ENCODE measurements at regions not wholly inside any gene's neighbourhood (a gene's known extent, or its start where the extent isn't known, plus 50 kb on each side); places are given as distances from the start of the nearest gene placed in this dataset.

DNA sequence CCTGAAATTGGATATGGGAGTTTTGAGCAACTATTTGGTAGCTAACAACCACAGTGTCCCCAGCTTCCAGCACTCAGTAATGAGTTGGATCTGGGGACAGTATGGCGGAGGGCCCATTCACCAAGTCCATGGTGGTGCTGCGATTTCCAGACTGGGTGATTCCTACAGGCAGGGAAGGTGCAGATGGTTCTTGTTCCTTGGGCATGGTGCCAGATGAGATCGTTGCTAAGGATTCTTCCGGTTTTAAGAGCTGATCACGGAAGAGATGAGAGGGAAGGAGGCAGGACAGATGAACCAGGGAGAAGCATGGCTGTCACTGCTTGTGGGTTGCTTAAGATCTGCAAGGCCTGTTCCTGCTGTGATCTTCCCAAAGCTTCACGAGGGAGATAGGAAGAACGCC is 380.3 kb downstream of the TCERG1L start:
- Histone ChIP-seq H3K4me1 (ENCODE audit: control insufficient read depth in 1 of 2, extremely low read depth in 1 of 2, insufficient read depth in 2 of 2, low read length in 2 of 2) (no peaks in the 10 kb centered on the region), H3K27ac (ENCODE audit: low read length) (no peak overlapping the region), H3K4me3 (ENCODE audit: control insufficient read depth in 1 of 2, extremely low read depth in 1 of 2, low read length in 1 of 2) (no peak overlapping the region), H3K36me3 (ENCODE audit: control insufficient read depth in 2 of 2, extremely low read depth in 1 of 2, insufficient read depth in 1 of 2, low read length in 1 of 2) (no peaks in the 10 kb centered on the region), H3K27me3 (replicated peaks in 1 of 2; ENCODE audit: control insufficient read depth in 2 of 2, extremely low read depth in 1 of 2, insufficient read depth in 2 of 2, low read length in 1 of 2) (peaks cover 0 to 2% of the 10 kb centered on the region in 2 experiments), H3K9me3 (no peaks in the 10 kb centered on the region)
- ChIA-PET CTCF (no interaction called here), POLR2A (no interaction called here)
- H3K4me1 Mint-ChIP-seq = no peaks in the 10 kb centered on the region
- no peak for ATAC-seq (replicated peaks in 1 of 4)
- WGBS (ENCODE audit: insufficient coverage) = 88% methylated on average over 7 of the region's 7 CpGs
- no peak overlapping the region for H3K27ac Mint-ChIP-seq
- H3K9me3 Mint-ChIP-seq = peaks cover 0 to 3% (median 0%) of the 10 kb centered on the region in 3 donors
- H3K36me3 Mint-ChIP-seq = no peaks in the 10 kb centered on the region
- peaks cover 0 to 4% of the 10 kb centered on the region in 2 donors for H3K27me3 Mint-ChIP-seq
- H3K4me3 Mint-ChIP-seq = no peak overlapping the region
- DNase-seq = no peak

DNA sequence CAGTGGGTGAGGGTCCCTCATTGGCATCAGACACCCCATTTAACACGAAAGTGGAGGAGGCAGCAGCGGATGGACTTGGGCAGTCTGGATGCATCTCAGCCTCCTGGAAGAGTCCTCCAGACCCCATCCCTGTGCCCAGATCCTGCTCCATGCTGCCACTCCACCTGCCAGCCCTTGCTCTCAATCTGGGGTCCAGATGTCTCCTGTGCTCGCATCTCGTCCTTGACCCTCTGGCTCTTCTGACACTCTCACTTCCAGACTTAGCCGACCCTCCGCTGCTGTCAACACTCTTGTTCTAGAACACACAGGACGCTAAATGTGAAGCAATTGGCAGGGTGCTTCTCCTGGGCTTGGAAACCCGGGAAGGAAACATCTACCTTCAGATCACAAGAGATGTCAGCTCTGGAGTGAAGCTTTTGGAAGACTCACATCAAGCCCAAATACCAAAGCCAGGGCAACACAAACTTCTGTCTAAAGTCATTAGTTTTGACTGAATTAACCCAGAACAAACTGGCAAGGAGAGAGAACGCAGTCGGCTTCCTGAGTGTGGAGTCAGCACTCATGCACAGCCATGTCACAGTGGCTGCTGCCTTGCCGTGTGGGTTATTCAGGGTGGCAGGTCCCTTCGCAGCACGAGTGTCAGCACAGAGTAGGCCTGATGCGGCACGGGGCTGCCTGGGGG is 379.1 kb downstream of the TCERG1L start:
- DNase-seq = no peak
- Histone ChIP-seq H3K9me3 (no peaks in the 10 kb centered on the region), H3K27me3 (replicated peaks in 1 of 2; ENCODE audit: control insufficient read depth in 2 of 2, extremely low read depth in 1 of 2, insufficient read depth in 2 of 2, low read length in 1 of 2) (peaks cover 0 to 2% of the 10 kb centered on the region in 2 experiments), H3K4me3 (ENCODE audit: control insufficient read depth in 1 of 2, extremely low read depth in 1 of 2, low read length in 1 of 2) (no peak overlapping the region), H3K36me3 (ENCODE audit: control insufficient read depth in 2 of 2, extremely low read depth in 1 of 2, insufficient read depth in 1 of 2, low read length in 1 of 2) (no peaks in the 10 kb centered on the region), H3K27ac (ENCODE audit: low read length) (no peak overlapping the region), H3K4me1 (ENCODE audit: control insufficient read depth in 1 of 2, extremely low read depth in 1 of 2, insufficient read depth in 2 of 2, low read length in 2 of 2) (no peaks in the 10 kb centered on the region)
- Mint-ChIP-seq H3K36me3 (no peaks in the 10 kb centered on the region), H3K4me1 (no peaks in the 10 kb centered on the region), H3K9me3 (peaks cover 0 to 3% (median 0%) of the 10 kb centered on the region in 3 donors), H3K27ac (no peak overlapping the region), H3K4me3 (no peak overlapping the region), H3K27me3 (peaks cover 0 to 4% of the 10 kb centered on the region in 2 donors)
- CTCF ChIA-PET = no interaction called here
- ATAC-seq (replicated peaks in 1 of 4) = no peak
- POLR2A ChIA-PET = no interaction called here
- 78% methylated on average over 8 of the region's 15 CpGs for WGBS (ENCODE audit: insufficient coverage)

DNA sequence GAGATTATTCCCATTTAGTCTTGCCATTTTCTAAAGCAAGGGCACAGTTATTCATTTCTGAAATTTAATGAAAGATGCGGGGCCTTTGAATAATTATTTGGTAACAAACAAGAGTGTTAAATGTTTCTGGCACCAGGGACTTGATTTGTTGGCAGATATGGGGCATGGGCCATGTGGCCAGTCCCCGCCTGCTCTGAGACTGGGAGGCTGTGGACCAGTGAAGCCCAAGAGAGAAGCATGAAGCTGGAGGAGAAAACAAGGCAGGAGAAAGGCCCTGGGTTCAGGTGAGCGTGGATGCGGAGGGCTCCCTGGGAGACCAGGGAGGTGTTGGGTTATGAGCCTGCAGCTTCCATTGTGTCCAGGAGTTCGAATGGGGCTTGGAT is 378.5 kb downstream of the TCERG1L start:
- Mint-ChIP-seq H3K9me3 (peaks cover 0 to 3% (median 0%) of the 10 kb centered on the region in 3 donors), H3K27ac (no peak overlapping the region), H3K4me1 (no peaks in the 10 kb centered on the region), H3K4me3 (no peak overlapping the region), H3K36me3 (no peaks in the 10 kb centered on the region), H3K27me3 (peaks cover 1 to 9% of the 10 kb centered on the region in 2 donors)
- no peak for DNase-seq
- ATAC-seq (replicated peaks in 1 of 4) = no peak
- ChIA-PET POLR2A (no interaction called here), CTCF (no interaction called here)
- Histone ChIP-seq H3K36me3 (ENCODE audit: control insufficient read depth in 2 of 2, extremely low read depth in 1 of 2, insufficient read depth in 1 of 2, low read length in 1 of 2) (no peaks in the 10 kb centered on the region), H3K9me3 (no peaks in the 10 kb centered on the region), H3K27me3 (replicated peaks in 1 of 2; ENCODE audit: control insufficient read depth in 2 of 2, extremely low read depth in 1 of 2, insufficient read depth in 2 of 2, low read length in 1 of 2) (peaks cover 0 to 2% of the 10 kb centered on the region in 2 experiments), H3K4me1 (ENCODE audit: control insufficient read depth in 1 of 2, extremely low read depth in 1 of 2, insufficient read depth in 2 of 2, low read length in 2 of 2) (no peaks in the 10 kb centered on the region), H3K4me3 (ENCODE audit: control insufficient read depth in 1 of 2, extremely low read depth in 1 of 2, low read length in 1 of 2) (no peak overlapping the region), H3K27ac (ENCODE audit: low read length) (no peak overlapping the region)
- WGBS (ENCODE audit: insufficient coverage) = 70% methylated on average over 5 of the region's 5 CpGs

DNA sequence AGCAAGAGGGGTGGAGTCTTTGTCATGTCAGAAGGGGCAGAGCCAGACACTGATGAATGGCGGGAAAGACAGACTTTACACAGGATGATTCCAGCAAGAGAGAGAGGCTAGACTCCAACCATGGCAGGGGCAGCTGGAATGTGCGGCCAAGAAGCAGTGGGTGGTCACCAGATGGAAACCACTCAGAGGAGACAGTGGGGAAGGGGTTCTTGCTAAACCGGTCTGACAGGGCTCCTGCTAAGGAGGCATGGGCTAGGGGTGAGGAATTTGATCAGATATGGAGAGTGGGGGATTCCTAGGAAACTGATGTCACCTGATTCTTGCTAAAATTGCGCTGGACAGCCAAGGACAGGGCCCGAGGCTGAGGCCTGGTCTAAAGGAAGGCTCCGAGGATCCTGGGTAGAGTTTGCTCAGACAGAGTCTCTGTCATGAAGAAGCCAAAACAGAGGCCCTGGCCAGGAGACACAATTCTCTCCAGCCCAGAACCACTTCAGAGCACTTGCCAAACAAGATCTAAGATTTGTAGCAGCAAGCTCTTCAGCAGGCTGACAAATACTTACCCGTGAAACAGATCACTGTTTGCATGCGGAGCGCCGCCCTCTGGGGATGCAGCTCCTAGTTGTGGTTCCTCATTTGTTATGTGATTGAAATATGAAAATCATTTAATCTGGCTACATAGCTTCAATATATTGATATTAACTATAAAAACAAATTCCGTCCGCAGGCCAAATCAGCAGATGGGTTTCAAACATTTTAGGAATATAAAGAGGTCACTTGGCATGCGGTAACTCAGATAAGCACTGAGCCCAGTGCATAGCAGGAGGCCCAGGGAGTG is 377.0 kb downstream of the TCERG1L start:
- ChIA-PET POLR2A (no interaction called here), CTCF (no interaction called here)
- Histone ChIP-seq H3K27me3 (replicated peaks in 1 of 2; ENCODE audit: control insufficient read depth in 2 of 2, extremely low read depth in 1 of 2, insufficient read depth in 2 of 2, low read length in 1 of 2) (peaks cover 0 to 2% of the 10 kb centered on the region in 2 experiments), H3K4me1 (ENCODE audit: control insufficient read depth in 1 of 2, extremely low read depth in 1 of 2, insufficient read depth in 2 of 2, low read length in 2 of 2) (no peaks in the 10 kb centered on the region), H3K27ac (ENCODE audit: low read length) (no peak overlapping the region), H3K36me3 (ENCODE audit: control insufficient read depth in 2 of 2, extremely low read depth in 1 of 2, insufficient read depth in 1 of 2, low read length in 1 of 2) (no peaks in the 10 kb centered on the region), H3K4me3 (ENCODE audit: control insufficient read depth in 1 of 2, extremely low read depth in 1 of 2, low read length in 1 of 2) (no peak overlapping the region), H3K9me3 (no peaks in the 10 kb centered on the region)
- no peaks in the 10 kb centered on the region for H3K4me1 Mint-ChIP-seq
- H3K4me3 Mint-ChIP-seq = no peak overlapping the region
- H3K9me3 Mint-ChIP-seq = peaks cover 0 to 3% (median 0%) of the 10 kb centered on the region in 3 donors
- H3K27ac Mint-ChIP-seq = no peak overlapping the region
- H3K36me3 Mint-ChIP-seq = no peaks in the 10 kb centered on the region
- H3K27me3 Mint-ChIP-seq = peaks cover 6 to 9% of the 10 kb centered on the region in 2 donors
- no peak for ATAC-seq (replicated peaks in 1 of 4)
- DNase-seq = no peak
- WGBS (ENCODE audit: insufficient coverage) = 74% methylated on average over 4 of the region's 13 CpGs

DNA sequence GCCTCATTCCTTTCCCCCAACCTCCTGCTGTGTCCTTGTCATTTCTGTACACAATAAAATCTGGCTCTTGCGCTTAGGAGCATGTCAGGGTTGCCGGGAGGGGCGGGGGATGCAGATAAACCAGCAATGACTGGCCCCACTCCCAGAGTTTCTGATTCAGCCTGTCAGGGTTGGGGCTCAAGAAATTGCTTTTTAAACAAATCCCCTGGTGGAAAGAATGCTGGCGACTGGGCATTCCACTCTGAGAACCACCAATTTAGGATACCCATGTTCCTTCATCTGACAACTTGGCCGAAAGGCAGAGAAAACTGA is 376.4 kb downstream of the TCERG1L start:
- Histone ChIP-seq H3K27ac (ENCODE audit: low read length) (no peak overlapping the region), H3K36me3 (ENCODE audit: control insufficient read depth in 2 of 2, extremely low read depth in 1 of 2, insufficient read depth in 1 of 2, low read length in 1 of 2) (no peaks in the 10 kb centered on the region), H3K4me3 (ENCODE audit: control insufficient read depth in 1 of 2, extremely low read depth in 1 of 2, low read length in 1 of 2) (no peak overlapping the region), H3K27me3 (replicated peaks in 1 of 2; ENCODE audit: control insufficient read depth in 2 of 2, extremely low read depth in 1 of 2, insufficient read depth in 2 of 2, low read length in 1 of 2) (peaks cover 0 to 2% of the 10 kb centered on the region in 2 experiments), H3K9me3 (no peaks in the 10 kb centered on the region), H3K4me1 (ENCODE audit: control insufficient read depth in 1 of 2, extremely low read depth in 1 of 2, insufficient read depth in 2 of 2, low read length in 2 of 2) (no peaks in the 10 kb centered on the region)
- Mint-ChIP-seq H3K9me3 (peaks cover 0 to 3% (median 0%) of the 10 kb centered on the region in 3 donors), H3K4me3 (no peak overlapping the region), H3K4me1 (no peaks in the 10 kb centered on the region), H3K27me3 (peaks cover 6 to 9% of the 10 kb centered on the region in 2 donors), H3K27ac (no peak overlapping the region), H3K36me3 (no peaks in the 10 kb centered on the region)
- ATAC-seq (replicated peaks in 1 of 4) = no peak
- CTCF ChIA-PET = no interaction called here
- POLR2A ChIA-PET = no interaction called here
- DNase-seq = no peak
- 69% methylated on average over 4 of the region's 5 CpGs for WGBS (ENCODE audit: insufficient coverage)

DNA sequence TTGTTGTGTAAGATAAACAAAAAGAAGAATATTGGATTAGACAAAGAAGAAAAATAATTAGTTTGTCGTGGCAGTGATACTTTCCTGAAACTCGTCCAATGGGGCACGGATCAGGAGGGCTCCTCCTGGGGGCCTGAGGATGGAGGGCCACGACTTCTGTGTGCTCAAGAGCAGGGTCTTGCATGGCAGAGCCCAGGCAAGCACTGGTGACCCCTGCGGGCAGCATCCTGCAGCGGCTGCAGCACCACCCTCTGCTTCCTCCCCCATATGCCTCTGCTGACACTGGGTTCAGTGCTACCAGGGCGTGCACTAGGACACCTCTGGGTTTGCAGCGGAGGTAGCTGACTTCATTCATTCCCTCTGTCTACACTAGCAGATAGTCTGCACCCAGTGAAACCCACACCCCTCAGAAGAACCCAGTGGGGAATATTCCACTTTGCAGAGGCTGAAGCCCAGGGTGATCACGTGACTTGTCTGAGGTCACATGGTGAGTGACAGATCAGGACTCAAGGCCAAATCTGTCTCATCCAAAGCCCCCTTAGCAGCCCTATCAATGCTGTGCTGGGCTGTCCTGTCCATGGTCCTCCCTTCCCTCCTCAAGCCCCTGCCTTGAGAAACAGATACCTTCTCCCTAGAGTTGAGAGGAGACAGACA is 375.5 kb downstream of the TCERG1L start:
- ATAC-seq (replicated peaks in 1 of 4) = no peak
- Mint-ChIP-seq H3K4me1 (no peaks in the 10 kb centered on the region), H3K36me3 (no peaks in the 10 kb centered on the region), H3K27me3 (peaks cover 6 to 9% of the 10 kb centered on the region in 2 donors), H3K27ac (no peak overlapping the region), H3K9me3 (peaks cover 0 to 3% (median 0%) of the 10 kb centered on the region in 3 donors), H3K4me3 (no peak overlapping the region)
- POLR2A ChIA-PET = no interaction called here
- DNase-seq = no peak
- WGBS (ENCODE audit: insufficient coverage) = 62% methylated on average over 9 of the region's 9 CpGs
- no peaks in the 10 kb centered on the region for H3K4me1 ChIP-seq (ENCODE audit: control insufficient read depth in 1 of 2, extremely low read depth in 1 of 2, insufficient read depth in 2 of 2, low read length in 2 of 2)
- no peak overlapping the region for H3K27ac ChIP-seq (ENCODE audit: low read length)
- H3K27me3 ChIP-seq (replicated peaks in 1 of 2; ENCODE audit: control insufficient read depth in 2 of 2, extremely low read depth in 1 of 2, insufficient read depth in 2 of 2, low read length in 1 of 2) = peaks cover 0 to 2% of the 10 kb centered on the region in 2 experiments
- H3K36me3 ChIP-seq (ENCODE audit: control insufficient read depth in 2 of 2, extremely low read depth in 1 of 2, insufficient read depth in 1 of 2, low read length in 1 of 2) = no peaks in the 10 kb centered on the region
- CTCF ChIA-PET = no interaction called here
- no peak overlapping the region for H3K4me3 ChIP-seq (ENCODE audit: control insufficient read depth in 1 of 2, extremely low read depth in 1 of 2, low read length in 1 of 2)
- no peaks in the 10 kb centered on the region for H3K9me3 ChIP-seq

All from T-cell (primary cell).